OCI-LY7 (cell line): ENCODE measurements at regions not wholly inside any gene's neighbourhood (a gene's known extent, or its start where the extent isn't known, plus 50 kb on each side); places are given as distances from the start of the nearest gene placed in this dataset.

Experiments used
- BruUV-seq: library from RNA; stranded (reverse); fragments of 400-500 nt; replicated peaks from 2 replicates; lab custom pipeline; 2021; lab: Mats Ljungman, UMichigan
- CTCF ChIA-PET: fragments of 300-600 bp; sonication (Branson Sonifier 250); formaldehyde crosslinking; loops from one replicate; lab custom pipeline; 2022; ENCODE audit warnings: antibody characterized with exemption; ENCODE audit not compliant: unreplicated experiment; lab: Charles Lee
- POLR2A ChIA-PET: fragments of 300-600 bp; sonication (Branson Sonifier 250); formaldehyde crosslinking; loops from one replicate; lab custom pipeline; 2022; ENCODE audit warnings: antibody characterized with exemption; lab: Charles Lee
- DNase-seq: peaks from one replicate; pipeline ENCODE4 v3.0.0-alpha.2; 2015; ENCODE audit warnings: low spot score
- H2AFZ ChIP-seq: fragments of 200-600 bp; sonication (generic), shearing (Covaris generic); 2 replicates; pipeline ENCODE4 v1.6.1; 2014; ENCODE audit warnings: mild to moderate bottlenecking, antibody characterized with exemption, low read length, moderate library complexity
- H3K27ac ChIP-seq: fragments of 200-600 bp; sonication (generic); 2 replicates; pipeline ENCODE4 v1.5.1; 2014; ENCODE audit warnings: mixed run types, low read depth, mild to moderate bottlenecking, moderate library complexity, low read length, inconsistent platforms; ENCODE audit not compliant: poor library complexity, severe bottlenecking
- H3K36me3 ChIP-seq: fragments of 200-600 bp; sonication (generic); 2 replicates; pipeline ENCODE4 v1.6.1; 2014; ENCODE audit warnings: mild to moderate bottlenecking, antibody characterized with exemption, low read length, moderate library complexity, mixed read lengths; ENCODE audit not compliant: insufficient read depth
- H3K4me1 ChIP-seq: fragments of 200-600 bp; sonication (generic); 2 replicates; pipeline ENCODE4 v1.5.1; 2014; ENCODE audit warnings: mild to moderate bottlenecking, low read length; ENCODE audit not compliant: insufficient read depth, poor library complexity, severe bottlenecking
- H3K4me2 ChIP-seq: fragments of 200-600 bp; sonication (generic); 2 replicates; pipeline ENCODE4 v1.6.1; 2014; ENCODE audit warnings: mild to moderate bottlenecking, low read length
- H3K4me3 ChIP-seq: fragments of 200-600 bp; sonication (generic); 2 replicates; pipeline ENCODE4 v1.5.1; 2014; ENCODE audit warnings: mild to moderate bottlenecking, low read depth, low read length; ENCODE audit not compliant: poor library complexity, severe bottlenecking
- H3K79me2 ChIP-seq: fragments of 200-600 bp; sonication (generic); 2 replicates; pipeline ENCODE4 v1.6.1; 2016; ENCODE audit warnings: low read depth, mild to moderate bottlenecking, low read length, moderate library complexity, mixed read lengths; ENCODE audit not compliant: insufficient read depth
- H3K9me2 ChIP-seq: fragments of 200-600 bp; sonication (generic); 2 replicates; pipeline ENCODE4 v1.6.1; 2016; ENCODE audit warnings: mild to moderate bottlenecking, low read length, mixed read lengths; ENCODE audit not compliant: insufficient read depth
- H3K9me3 ChIP-seq: fragments of 200-600 bp; sonication (generic); 2 replicates; pipeline ENCODE4 v1.6.1; 2014; ENCODE audit warnings: mild to moderate bottlenecking, mixed run types, low read length, mixed read lengths
- H4K20me1 ChIP-seq: fragments of 200-600 bp; sonication (generic); 2 replicates; pipeline ENCODE4 v1.6.1; 2014; ENCODE audit warnings: mild to moderate bottlenecking, antibody characterized with exemption, low read length, moderate library complexity, mixed read lengths; ENCODE audit not compliant: insufficient read depth
- CTCF ChIP-seq: fragments of 200-600 bp; sonication (generic); conservative IDR thresholded peaks from 2 replicates; pipeline ENCODE4 v1.5.1; 2014; ENCODE audit warnings: mild to moderate bottlenecking, antibody characterized with exemption, low read length, moderate library complexity, mixed read lengths
- EZH2phosphoT487 ChIP-seq: fragments of 200-600 bp; sonication (generic); IDR thresholded peaks from 2 replicates; pipeline ENCODE4 v1.6.1; 2018; ENCODE audit warnings: low read depth, borderline replicate concordance, mild to moderate bottlenecking, mixed run types, antibody characterized with exemption, low read length, moderate library complexity, mixed read lengths
- intact Hi-C: fragments of 100-400 bp; cut with micrococcal nuclease; formaldehyde crosslinking; loops from one replicate; pipeline ENCODE4 v1.10.0; 2022; ENCODE audit not compliant: unreplicated experiment

GRCh38 chr3:30531017-30531570 lies 75.3 kb upstream of the TGFBR2 start:
- H3K4me1 ChIP-seq, result no peaks in the 10 kb centered on the region
- TF ChIP-seq CTCF, result no peak
- TF ChIP-seq EZH2phosphoT487, result no peak
- H4K20me1 ChIP-seq, result no peaks in the 10 kb centered on the region
- no peaks in the 10 kb centered on the region for H3K9me2 ChIP-seq
- no TSS peak for BruUV-seq
- no peak overlapping the region for H3K4me2 ChIP-seq
- no peak overlapping the region for H2AFZ ChIP-seq
- H3K36me3 ChIP-seq, result no peaks in the 10 kb centered on the region
- ChIA-PET CTCF (no interaction called here), POLR2A (no interaction called here)
- intact Hi-C loops, result no loop called here
- H3K9me3 ChIP-seq, result no peaks in the 10 kb centered on the region
- H3K79me2 ChIP-seq, result no peaks in the 10 kb centered on the region
- H3K27ac ChIP-seq, result no peak overlapping the region
- no peak overlapping the region for H3K4me3 ChIP-seq
- no peak for DNase-seq

- Histone ChIP-seq H3K79me2 (no peaks in the 10 kb centered on the region), H3K4me1 (no peaks in the 10 kb centered on the region), H3K4me3 (no peak overlapping the region), H4K20me1 (no peaks in the 10 kb centered on the region), H3K27ac (no peak overlapping the region), H3K36me3 (no peaks in the 10 kb centered on the region), H3K9me3 (no peaks in the 10 kb centered on the region), H3K4me2 (no peak overlapping the region), H3K9me2 (no peaks in the 10 kb centered on the region), H2AFZ (no peak overlapping the region)
- POLR2A ChIA-PET, result no interaction called here
- TF ChIP-seq CTCF (no peak), EZH2phosphoT487 (no peak)
- no peak for DNase-seq
- intact Hi-C loops, result no loop called here
- CTCF ChIA-PET, result no interaction called here
- no TSS peak for BruUV-seq
Measured at GRCh38 chr3:30535525-30535924, 70.9 kb upstream of the TGFBR2 start.

- no peaks in the 10 kb centered on the region for H3K4me1 ChIP-seq
- no peaks in the 10 kb centered on the region for H3K79me2 ChIP-seq
- H3K27ac ChIP-seq, result no peak overlapping the region
- BruUV-seq, result no TSS peak
- H3K36me3 ChIP-seq, result no peaks in the 10 kb centered on the region
- no peaks in the 10 kb centered on the region for H4K20me1 ChIP-seq
- H3K4me3 ChIP-seq, result no peak overlapping the region
- no peak overlapping the region for H2AFZ ChIP-seq
- CTCF ChIA-PET, result no interaction called here
- no peak for DNase-seq
- no peaks in the 10 kb centered on the region for H3K9me3 ChIP-seq
- TF ChIP-seq EZH2phosphoT487, result no peak
- no peak for TF ChIP-seq CTCF
- no peak overlapping the region for H3K4me2 ChIP-seq
- POLR2A ChIA-PET, result no interaction called here
- no peaks in the 10 kb centered on the region for H3K9me2 ChIP-seq
- intact Hi-C loops, result no loop called here
Measured at GRCh38 chr3:30538791-30539190, 67.6 kb upstream of the TGFBR2 start.
